Tibial artery (tissue), 4 donors: ENCODE measurements at regions not wholly inside any gene's neighbourhood (a gene's known extent, or its start where the extent isn't known, plus 50 kb on each side); places are given as distances from the start of the nearest gene placed in this dataset.
"Not testable (repeated sequence)": the region's sequence is repeated elsewhere in the genome, so short reads cannot be mapped to it uniquely, and the experiment has no call there.

Experiments
- DNase-seq, 2 donors: peaks; one replicate each; pipeline ENCODE4 v3.0.0-alpha.2; 2019
- H3K27ac ChIP-seq, 2 donors: fragments of 200-600 bp; sonication (generic) in 1 of 2; 1 replicate in 1 of 2; 2 replicates in 1 of 2; pipeline ENCODE4 v1.5.1; 2018 to 2019; ENCODE audit warnings: mild to moderate bottlenecking in 1 of 2
- H3K27me3 ChIP-seq, 2 donors: fragments of 200-600 bp; sonication (generic) in 1 of 2; one replicate each; pipeline versions ENCODE4 v1.5.1 to v1.6.0; 2016 to 2019
- H3K36me3 ChIP-seq, 3 donors: fragments of 200-600 bp; sonication (generic) in 2 of 3; one replicate each; pipeline ENCODE4 v1.5.1; 2016 to 2019; ENCODE audit warnings: mild to moderate bottlenecking in 2 of 3
- H3K4me1 ChIP-seq, 4 donors: fragments of 200-600 bp; sonication (generic) in 2 of 4; 1 replicate in 3 of 4; 2 replicates in 1 of 4; pipeline ENCODE4 v1.5.1; 2016 to 2019
- H3K4me3 ChIP-seq, 2 donors: fragments of 200-600 bp; sonication (generic) in 1 of 2; 1 replicate in 1 of 2; 2 replicates in 1 of 2; pipeline ENCODE4 v1.5.1; 2018 to 2019; ENCODE audit warnings: mild to moderate bottlenecking in 2 of 2
- H3K9me3 ChIP-seq, 3 donors: fragments of 200-600 bp; sonication (generic) in 1 of 3; one replicate each; pipeline ENCODE4 v1.5.1; 2016 to 2019
- intact Hi-C: fragments of 100-400 bp; cut with DNase I; formaldehyde crosslinking; loops from one replicate; pipeline ENCODE4 v1.15.0; 2023; ENCODE audit warnings: low total_unique reads
- TF ChIP-seq, protein P1 (sequence below), 2 experiments: fragments of 200-600 bp in 1 of 2; fragments of 450-650 bp in 1 of 2; IDR thresholded peaks; one replicate each; pipeline ENCODE4 v1.5.1; 2017 to 2019; ENCODE audit warnings: antibody characterized with exemption in 2 of 2, mild to moderate bottlenecking in 1 of 2, moderate library complexity in 1 of 2

- no peak overlapping the region for H3K27ac ChIP-seq
- no peaks in the 10 kb centered on the region for H3K4me1 ChIP-seq
- no peak overlapping the region for H3K4me3 ChIP-seq
- intact Hi-C loops = no loop called here
- no peaks in the 10 kb centered on the region for H3K36me3 ChIP-seq
- TF ChIP-seq, protein P1, sequence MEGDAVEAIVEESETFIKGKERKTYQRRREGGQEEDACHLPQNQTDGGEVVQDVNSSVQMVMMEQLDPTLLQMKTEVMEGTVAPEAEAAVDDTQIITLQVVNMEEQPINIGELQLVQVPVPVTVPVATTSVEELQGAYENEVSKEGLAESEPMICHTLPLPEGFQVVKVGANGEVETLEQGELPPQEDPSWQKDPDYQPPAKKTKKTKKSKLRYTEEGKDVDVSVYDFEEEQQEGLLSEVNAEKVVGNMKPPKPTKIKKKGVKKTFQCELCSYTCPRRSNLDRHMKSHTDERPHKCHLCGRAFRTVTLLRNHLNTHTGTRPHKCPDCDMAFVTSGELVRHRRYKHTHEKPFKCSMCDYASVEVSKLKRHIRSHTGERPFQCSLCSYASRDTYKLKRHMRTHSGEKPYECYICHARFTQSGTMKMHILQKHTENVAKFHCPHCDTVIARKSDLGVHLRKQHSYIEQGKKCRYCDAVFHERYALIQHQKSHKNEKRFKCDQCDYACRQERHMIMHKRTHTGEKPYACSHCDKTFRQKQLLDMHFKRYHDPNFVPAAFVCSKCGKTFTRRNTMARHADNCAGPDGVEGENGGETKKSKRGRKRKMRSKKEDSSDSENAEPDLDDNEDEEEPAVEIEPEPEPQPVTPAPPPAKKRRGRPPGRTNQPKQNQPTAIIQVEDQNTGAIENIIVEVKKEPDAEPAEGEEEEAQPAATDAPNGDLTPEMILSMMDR (IDR thresholded peaks at IDR 0.05) = no peak
- DNase-seq = no peak
- H3K9me3 ChIP-seq = no peaks in the 10 kb centered on the region
- no peaks in the 10 kb centered on the region for H3K27me3 ChIP-seq
Measured at GRCh38 chr13:79190932-79191331, 215.1 kb downstream of the RBM26 start.

DNA sequence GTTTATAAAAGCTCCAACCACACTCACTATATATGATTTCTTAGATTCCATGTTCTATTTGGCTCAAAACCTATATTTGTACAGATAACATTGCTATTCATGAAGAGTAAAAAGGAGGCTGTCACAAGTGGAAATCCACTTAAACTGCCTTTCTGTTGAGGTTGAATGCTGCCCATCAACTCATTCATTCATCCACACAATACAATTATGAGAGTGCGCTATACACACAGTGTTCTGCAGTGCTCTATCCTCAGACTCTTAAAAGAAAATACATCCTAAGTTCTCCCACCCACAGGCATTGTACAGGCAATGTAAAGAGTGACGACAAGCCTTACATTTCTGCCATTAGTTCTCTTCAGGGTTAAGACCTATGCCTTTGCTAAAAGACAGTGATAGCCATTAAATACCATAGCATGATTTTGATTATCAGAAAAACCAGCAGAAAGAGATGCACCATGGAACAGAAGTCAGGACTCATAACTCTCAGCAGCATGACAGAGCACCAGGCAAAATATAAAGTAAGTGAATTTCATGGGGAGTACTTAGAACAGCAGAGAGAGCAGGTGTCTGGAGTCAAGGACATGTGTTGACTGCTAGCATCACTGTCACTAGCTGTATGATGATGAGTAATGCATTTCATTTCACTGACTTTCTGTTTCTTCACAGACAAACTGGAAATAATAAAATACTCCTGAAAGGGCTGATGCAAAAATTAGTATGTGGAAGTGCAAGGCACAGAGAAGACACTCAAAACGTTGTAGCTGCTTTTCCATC, 218.0 kb downstream of the RBM26 start:
- DNase-seq = no peak
- Histone ChIP-seq H3K36me3 (no peaks in the 10 kb centered on the region), H3K4me3 (no peak overlapping the region), H3K27me3 (no peaks in the 10 kb centered on the region), H3K9me3 (no peaks in the 10 kb centered on the region), H3K4me1 (no peaks in the 10 kb centered on the region), H3K27ac (no peak overlapping the region)
- TF ChIP-seq, protein P1 (IDR thresholded peaks at IDR 0.05) = no peak
- intact Hi-C loops = no loop called here

- no peak for DNase-seq
- intact Hi-C loops = no loop called here
- H3K27ac ChIP-seq = no peak overlapping the region
- H3K9me3 ChIP-seq = no peaks in the 10 kb centered on the region
- no peaks in the 10 kb centered on the region for H3K27me3 ChIP-seq
- no peaks in the 10 kb centered on the region for H3K4me1 ChIP-seq
- no peak overlapping the region for H3K4me3 ChIP-seq
- TF ChIP-seq, protein P1 (IDR thresholded peaks at IDR 0.05) = no peak
- no peaks in the 10 kb centered on the region for H3K36me3 ChIP-seq
Measured at GRCh38 chr13:79185580-79185979, 220.5 kb downstream of the RBM26 start.

DNA sequence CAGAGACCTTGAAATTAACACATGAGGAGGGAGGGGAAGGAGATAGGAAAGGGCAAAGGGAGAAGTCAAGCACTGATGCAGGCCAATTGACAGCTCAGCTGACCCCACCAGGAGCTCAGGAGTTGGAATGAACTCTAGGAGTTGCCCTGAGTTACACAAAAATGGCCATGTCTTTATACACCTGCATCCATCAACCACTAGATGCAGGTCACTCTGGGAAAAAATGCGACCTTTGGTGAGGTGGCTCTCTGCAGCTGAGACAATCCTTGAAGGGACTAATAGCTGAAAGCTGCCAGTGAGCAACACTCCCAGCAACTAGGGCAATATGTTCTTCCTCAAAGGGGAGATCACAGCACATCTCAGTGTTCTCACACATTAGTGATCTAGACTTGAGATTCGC, 222.8 kb downstream of the RBM26 start:
- Histone ChIP-seq H3K36me3 (no peaks in the 10 kb centered on the region), H3K9me3 (no peaks in the 10 kb centered on the region), H3K4me3 (no peak overlapping the region), H3K27me3 (no peaks in the 10 kb centered on the region), H3K4me1 (no peaks in the 10 kb centered on the region), H3K27ac (no peak overlapping the region)
- TF ChIP-seq, protein P1 (IDR thresholded peaks at IDR 0.05) = no peak
- intact Hi-C loops = no loop called here
- DNase-seq = no peak

DNA sequence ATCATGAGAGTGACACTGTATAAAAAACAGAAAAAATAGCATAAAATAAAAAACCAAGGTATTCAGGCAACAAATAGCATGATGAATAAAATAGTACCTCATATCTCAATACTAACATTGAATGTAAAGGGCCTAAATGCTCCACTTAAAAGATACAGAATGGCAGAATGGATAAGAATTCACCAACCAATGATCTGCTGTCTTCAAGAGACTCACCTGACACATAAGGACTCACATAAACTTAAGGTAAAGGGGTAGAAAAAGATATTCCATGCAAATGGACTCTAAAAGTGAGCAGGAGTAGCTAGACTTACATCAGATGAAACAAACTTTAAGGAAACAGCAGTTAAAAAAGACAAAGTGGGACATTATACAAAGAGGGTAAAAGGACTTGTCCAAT, 232.4 kb downstream of the RBM26 start:
- intact Hi-C loops, DNase-seq, H3K27ac ChIP-seq: not testable (repeated sequence)

DNA sequence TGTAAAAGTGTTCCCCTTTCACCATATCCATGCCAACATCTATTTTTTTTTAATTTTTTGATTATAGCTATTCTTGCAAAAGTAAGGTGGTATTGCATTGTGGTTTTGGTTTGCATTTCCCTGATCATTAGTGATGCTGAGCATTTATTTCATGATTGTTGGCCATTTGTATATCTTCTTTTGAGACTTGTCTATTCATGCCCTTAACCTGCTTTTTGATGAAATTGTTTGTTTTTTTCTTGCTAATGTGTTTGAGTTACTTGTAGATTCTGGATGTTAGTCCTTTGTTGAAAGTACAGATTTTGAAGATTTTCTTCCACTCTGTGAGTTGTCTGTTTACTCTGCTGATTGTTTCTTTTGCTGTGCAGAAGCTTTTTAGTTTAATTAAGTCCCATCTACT, 233.1 kb downstream of the RBM26 start:
- H3K27ac ChIP-seq, intact Hi-C loops, H3K9me3 ChIP-seq, DNase-seq, H3K4me3 ChIP-seq, H3K36me3 ChIP-seq, H3K27me3 ChIP-seq, H3K4me1 ChIP-seq: not testable (repeated sequence)

More for the DNA sequence above, 232.4 kb downstream of the RBM26 start:
- H3K4me3 ChIP-seq, H3K36me3 ChIP-seq, H3K4me1 ChIP-seq, H3K27me3 ChIP-seq, H3K9me3 ChIP-seq: not testable (repeated sequence)
